DND-41 (cell line): ENCODE measurements at regions not wholly inside any gene's neighbourhood (a gene's known extent, or its start where the extent isn't known, plus 50 kb on each side); places are given as distances from the start of the nearest gene placed in this dataset.

Source experiments
- ATAC-seq: fragments of 200-7000 bp; cut with Tn5 transposase; 3 replicates; pipeline ENCODE4 v1.9.1; 2021; ENCODE audit warnings: low read depth; ENCODE audit not compliant: insufficient read depth
- DNase-seq: peaks from one replicate; pipeline ENCODE4 v3.0.0-alpha.2; 2020
- H2AFZ ChIP-seq: 2 replicates; pipeline ENCODE4 v1.6.0; 2012; ENCODE audit warnings: low read depth, low read length
- H3K27ac ChIP-seq: 2 replicates; pipeline ENCODE4 v1.5.1; 2012; ENCODE audit warnings: low read length, inconsistent platforms
- H3K27me3 ChIP-seq: fragments of 200-600 bp; sonication (generic); 2 replicates; pipeline ENCODE4 v1.6.0; 2012; ENCODE audit warnings: low read length, mild to moderate bottlenecking, inconsistent platforms; ENCODE audit not compliant: insufficient read depth, poor library complexity
- H3K36me3 ChIP-seq: 2 replicates; pipeline ENCODE4 v1.5.1; 2012; ENCODE audit warnings: low read length, inconsistent platforms; ENCODE audit not compliant: insufficient read depth
- H3K4me1 ChIP-seq: 2 replicates; pipeline ENCODE4 v1.5.1; 2012; ENCODE audit warnings: mild to moderate bottlenecking, low read length; ENCODE audit not compliant: insufficient read depth
- H3K4me2 ChIP-seq: 2 replicates; pipeline ENCODE4 v1.6.0; 2012; ENCODE audit warnings: mild to moderate bottlenecking, moderate library complexity, low read length, inconsistent platforms; ENCODE audit not compliant: insufficient read depth
- H3K4me3 ChIP-seq, 2 experiments: fragments of 200-600 bp in 1 of 2; shearing (Covaris generic) in 1 of 2; 2 replicates each; pipeline ENCODE4 v1.5.1; 2012 to 2016; ENCODE audit warnings: inconsistent platforms in 2 of 2, low read length in 2 of 2, mild to moderate bottlenecking in 2 of 2, low read depth in 1 of 2, moderate library complexity in 1 of 2
- H3K79me2 ChIP-seq: 2 replicates; pipeline ENCODE4 v1.6.0; 2012; ENCODE audit warnings: low read length, inconsistent platforms; ENCODE audit not compliant: insufficient read depth
- H3K9ac ChIP-seq: 2 replicates; pipeline ENCODE4 v1.6.0; 2012; ENCODE audit warnings: low read depth, mild to moderate bottlenecking, inconsistent platforms, low read length, moderate library complexity
- H3K9me3 ChIP-seq: 2 replicates; pipeline ENCODE4 v1.5.1; 2012; ENCODE audit warnings: low read length, moderate library complexity, mild to moderate bottlenecking, inconsistent platforms; ENCODE audit not compliant: insufficient read depth, severe bottlenecking
- H4K20me1 ChIP-seq: 2 replicates; pipeline ENCODE4 v1.6.0; 2012; ENCODE audit warnings: low read length; ENCODE audit not compliant: insufficient read depth
- EZH2 ChIP-seq: IDR thresholded peaks from 3 replicates; pipeline ENCODE4 v1.6.1; 2012; ENCODE audit warnings: borderline replicate concordance, low read depth, mild to moderate bottlenecking, moderate library complexity, low read length, inconsistent platforms; ENCODE audit not compliant: severe bottlenecking
- TF ChIP-seq, protein P1 (sequence below): IDR thresholded peaks from 2 replicates; pipeline ENCODE4 v1.5.1; 2012; ENCODE audit warnings: borderline replicate concordance, low read length, moderate library complexity, mild to moderate bottlenecking; ENCODE audit not compliant: poor library complexity, severe bottlenecking; ENCODE audit errors: extremely low read depth

DNA sequence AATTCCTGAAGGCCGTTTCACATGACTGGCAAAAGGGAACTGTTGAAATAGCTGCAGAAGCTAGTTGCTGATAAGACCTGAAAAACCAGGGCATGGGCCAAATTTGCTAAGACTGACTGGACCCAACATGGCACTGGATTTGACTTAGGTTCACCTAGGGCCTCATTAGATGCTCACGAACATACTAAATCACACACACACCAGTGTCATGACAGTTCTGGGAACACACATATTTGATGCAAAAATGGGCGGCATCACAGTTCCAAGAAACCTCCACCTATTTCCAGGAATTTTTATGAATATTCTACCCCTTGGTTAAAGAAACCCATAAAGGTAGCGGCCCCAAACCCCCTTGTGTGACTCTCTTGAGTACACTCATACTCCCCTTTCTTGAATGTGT lies 99.6 kb upstream of the OBI1 start:
- Histone ChIP-seq H3K4me3 (no peak overlapping the region), H3K9ac (no peak overlapping the region), H3K27ac (no peak overlapping the region), H3K4me1 (no peaks in the 10 kb centered on the region), H3K4me2 (no peak overlapping the region), H3K27me3 (peaks cover 11% of the 10 kb centered on the region), H3K9me3 (no peaks in the 10 kb centered on the region), H4K20me1 (no peaks in the 10 kb centered on the region), H3K79me2 (no peaks in the 10 kb centered on the region), H3K36me3 (no peaks in the 10 kb centered on the region), H2AFZ (no peak overlapping the region)
- TF ChIP-seq EZH2: no peak
- TF ChIP-seq, protein P1, sequence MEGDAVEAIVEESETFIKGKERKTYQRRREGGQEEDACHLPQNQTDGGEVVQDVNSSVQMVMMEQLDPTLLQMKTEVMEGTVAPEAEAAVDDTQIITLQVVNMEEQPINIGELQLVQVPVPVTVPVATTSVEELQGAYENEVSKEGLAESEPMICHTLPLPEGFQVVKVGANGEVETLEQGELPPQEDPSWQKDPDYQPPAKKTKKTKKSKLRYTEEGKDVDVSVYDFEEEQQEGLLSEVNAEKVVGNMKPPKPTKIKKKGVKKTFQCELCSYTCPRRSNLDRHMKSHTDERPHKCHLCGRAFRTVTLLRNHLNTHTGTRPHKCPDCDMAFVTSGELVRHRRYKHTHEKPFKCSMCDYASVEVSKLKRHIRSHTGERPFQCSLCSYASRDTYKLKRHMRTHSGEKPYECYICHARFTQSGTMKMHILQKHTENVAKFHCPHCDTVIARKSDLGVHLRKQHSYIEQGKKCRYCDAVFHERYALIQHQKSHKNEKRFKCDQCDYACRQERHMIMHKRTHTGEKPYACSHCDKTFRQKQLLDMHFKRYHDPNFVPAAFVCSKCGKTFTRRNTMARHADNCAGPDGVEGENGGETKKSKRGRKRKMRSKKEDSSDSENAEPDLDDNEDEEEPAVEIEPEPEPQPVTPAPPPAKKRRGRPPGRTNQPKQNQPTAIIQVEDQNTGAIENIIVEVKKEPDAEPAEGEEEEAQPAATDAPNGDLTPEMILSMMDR: no peak
- ATAC-seq (no peak), DNase-seq (no peak)

GRCh38 chr13:78753435-78753834 lies 94.5 kb upstream of the OBI1 start:
- Histone ChIP-seq H3K4me3 (no peak overlapping the region), H3K9me3 (no peaks in the 10 kb centered on the region), H3K27ac (no peak overlapping the region), H4K20me1 (no peaks in the 10 kb centered on the region), H3K27me3 (peaks cover 16% of the 10 kb centered on the region), H3K36me3 (no peaks in the 10 kb centered on the region), H3K79me2 (no peaks in the 10 kb centered on the region), H3K4me1 (no peaks in the 10 kb centered on the region), H3K9ac (no peak overlapping the region), H2AFZ (no peak overlapping the region), H3K4me2 (no peak overlapping the region)
- DNase-seq: no peak
- ATAC-seq: no peak
- no peak for TF ChIP-seq EZH2
- TF ChIP-seq, protein P1: no peak

DNA sequence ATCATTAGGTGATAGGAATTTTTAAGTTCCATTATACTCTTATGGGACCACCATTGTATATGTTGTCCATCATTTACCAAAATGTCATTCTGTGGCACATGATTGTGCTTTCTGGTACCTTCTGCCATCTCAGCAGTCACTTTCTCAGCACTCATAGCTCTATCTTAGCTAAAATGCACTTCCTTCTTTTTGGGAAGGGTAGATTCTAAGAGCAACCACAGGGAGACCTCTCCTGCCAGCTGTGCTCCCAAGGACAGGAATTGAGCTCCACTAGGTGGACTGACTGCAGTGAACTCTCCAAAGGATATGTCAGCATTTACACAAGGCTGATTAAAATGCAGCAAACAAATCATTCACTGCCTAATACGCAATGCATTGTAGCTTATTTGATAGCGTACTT lies 91.8 kb upstream of the OBI1 start:
- DNase-seq: no peak
- Histone ChIP-seq H3K79me2 (no peaks in the 10 kb centered on the region), H2AFZ (no peak overlapping the region), H4K20me1 (no peaks in the 10 kb centered on the region; the same call in 1 of the 2 replicates), H3K4me3 (no peak overlapping the region), H3K4me2 (no peak overlapping the region), H3K36me3 (no peaks in the 10 kb centered on the region), H3K9ac (no peak overlapping the region), H3K4me1 (no peaks in the 10 kb centered on the region), H3K27me3 (peaks cover 23% of the 10 kb centered on the region), H3K27ac (no peak overlapping the region), H3K9me3 (no peaks in the 10 kb centered on the region)
- no peak for ATAC-seq
- no peak for TF ChIP-seq EZH2
- TF ChIP-seq, protein P1: no peak

DNA sequence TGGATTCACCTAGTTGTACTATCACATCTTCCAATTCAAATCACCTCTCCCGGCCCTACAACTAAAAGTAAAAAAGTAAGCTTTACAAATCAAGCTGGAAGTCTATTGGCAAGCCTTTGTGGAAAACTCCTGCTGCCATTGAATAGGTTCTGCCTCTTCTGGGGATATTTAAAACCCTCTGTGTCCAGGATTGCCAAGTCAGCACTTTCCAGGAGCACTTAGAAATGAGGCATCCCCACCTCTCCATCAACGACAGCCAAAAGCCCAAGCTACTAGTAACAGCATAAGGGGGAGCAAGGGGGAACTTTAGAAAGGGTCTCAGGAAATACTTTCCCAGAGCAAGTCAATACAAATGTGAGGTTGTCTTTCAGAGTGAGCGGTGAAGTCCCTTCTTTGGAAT lies 85.0 kb upstream of the OBI1 start:
- no peak overlapping the region for H3K4me3 ChIP-seq
- DNase-seq: no peak
- no peaks in the 10 kb centered on the region for H3K4me1 ChIP-seq
- TF ChIP-seq EZH2: no peak
- TF ChIP-seq, protein P1: no peak
- peaks cover 14% of the 10 kb centered on the region for H3K27me3 ChIP-seq
- H3K9me3 ChIP-seq: no peaks in the 10 kb centered on the region
- no peak overlapping the region for H2AFZ ChIP-seq
- H3K27ac ChIP-seq: no peak overlapping the region
- no peak overlapping the region for H3K9ac ChIP-seq
- no peaks in the 10 kb centered on the region; the same call in 1 of the 2 replicates for H4K20me1 ChIP-seq
- H3K4me2 ChIP-seq: no peak overlapping the region
- ATAC-seq: no peak
- no peaks in the 10 kb centered on the region for H3K36me3 ChIP-seq
- H3K79me2 ChIP-seq: no peaks in the 10 kb centered on the region
